ENCODE measurements at regions not wholly inside any gene's neighbourhood (a gene's known extent, or its start where the extent isn't known, plus 50 kb on each side); places are given as distances from the start of the nearest gene placed in this dataset.

- TF ChIP-seq CTCF (IDR thresholded peaks at IDR 0.05), result no peak
- no peak for TF ChIP-seq EZH2 (IDR thresholded peaks at IDR 0.05)
These were observed 453.9 kb upstream of the FSIP2 start for GRCh38 chr2:185284696-185285095.
